ENCODE measurements at regions not wholly inside any gene's neighbourhood (a gene's known extent, or its start where the extent isn't known, plus 50 kb on each side); places are given as distances from the start of the nearest gene placed in this dataset.

- Histone ChIP-seq H3K18ac (ENCODE audit: low read length) (no peak overlapping the region), H3K23ac (ENCODE audit: low read length) (no peak overlapping the region), H3K9ac (ENCODE audit: low read length) (no peak overlapping the region), H2AFZ (ENCODE audit: insufficient read depth, low read length, poor library complexity) (no peak overlapping the region), H2BK5ac (ENCODE audit: low read depth, low read length, poor library complexity) (no peak overlapping the region), H4K12ac (ENCODE audit: low read depth, low read length) (no peak overlapping the region), H3K14ac (ENCODE audit: low read length) (no peak overlapping the region), H3K36me3 (ENCODE audit: control insufficient read depth in 1 of 2, insufficient read depth in 2 of 2, low read length in 2 of 2) (no peaks in the 10 kb centered on the region), H3K4ac (ENCODE audit: low read depth, low read length) (no peak overlapping the region), H3K27me3 (ENCODE audit: insufficient read depth, low read length) (no peaks in the 10 kb centered on the region), H4K8ac (ENCODE audit: low read depth, low read length) (no peak overlapping the region), H4K91ac (ENCODE audit: low read depth, low read length) (no peak overlapping the region), H3K4me1 (ENCODE audit: control insufficient read depth in 1 of 2, insufficient read depth in 2 of 2, low read length in 2 of 2) (no peaks in the 10 kb centered on the region), H3K4me2 (ENCODE audit: low read length) (no peak overlapping the region), H2BK120ac (ENCODE audit: insufficient read depth, low read length, poor library complexity) (no peak overlapping the region), H3K4me3 (ENCODE audit: low read depth, low read length) (no peak overlapping the region), H3K79me2 (ENCODE audit: control insufficient read depth, insufficient read depth, low read length, poor library complexity) (no peaks in the 10 kb centered on the region), H2AK5ac (ENCODE audit: low read length) (no peak overlapping the region), H3K79me1 (ENCODE audit: low read length) (no peaks in the 10 kb centered on the region), H3K9me3 (ENCODE audit: insufficient read depth, low read depth, low read length) (no peaks in the 10 kb centered on the region), H2BK12ac (ENCODE audit: low read length) (no peak overlapping the region), H3K27ac (ENCODE audit: low read depth, low read length) (no peak overlapping the region)
- DNase-seq, result no peak
- no CpG with 5 or more reads among the region's 5 CpGs for WGBS (ENCODE audit: extremely low coverage, insufficient coverage, insufficient read length)
Measured at GRCh38 chr4:38526412-38526811, 137.6 kb upstream of the KLF3 start.

GRCh38 chr4:38529189-38530115, 134.5 kb upstream of the KLF3 start:
- no peaks in the 10 kb centered on the region for H3K27me3 ChIP-seq (ENCODE audit: insufficient read depth, low read length)
- no peaks in the 10 kb centered on the region for H3K4me1 ChIP-seq (ENCODE audit: control insufficient read depth in 1 of 2, insufficient read depth in 2 of 2, low read length in 2 of 2)
- H2BK5ac ChIP-seq (ENCODE audit: low read depth, low read length, poor library complexity), result no peak overlapping the region
- H4K91ac ChIP-seq (ENCODE audit: low read depth, low read length), result no peak overlapping the region
- no peak overlapping the region for H3K4me2 ChIP-seq (ENCODE audit: low read length)
- DNase-seq, result peak; percentile 93
- no peak overlapping the region for H2AK5ac ChIP-seq (ENCODE audit: low read length)
- no peak overlapping the region for H3K18ac ChIP-seq (ENCODE audit: low read length)
- H3K79me1 ChIP-seq (ENCODE audit: low read length), result no peaks in the 10 kb centered on the region
- no CpG with 5 or more reads among the region's 15 CpGs for WGBS (ENCODE audit: extremely low coverage, insufficient coverage, insufficient read length)
- H4K8ac ChIP-seq (ENCODE audit: low read depth, low read length), result peak overlapping the region; percentile 3
- no peak overlapping the region for H3K4me3 ChIP-seq (ENCODE audit: low read depth, low read length)
- H3K36me3 ChIP-seq (ENCODE audit: control insufficient read depth in 1 of 2, insufficient read depth in 2 of 2, low read length in 2 of 2), result no peaks in the 10 kb centered on the region
- H3K23ac ChIP-seq (ENCODE audit: low read length), result no peak overlapping the region
- H3K4ac ChIP-seq (ENCODE audit: low read depth, low read length), result no peak overlapping the region
- no peaks in the 10 kb centered on the region for H3K9me3 ChIP-seq (ENCODE audit: insufficient read depth, low read depth, low read length)
- H3K14ac ChIP-seq (ENCODE audit: low read length), result no peak overlapping the region
- H3K9ac ChIP-seq (ENCODE audit: low read length), result no peak overlapping the region
- no peak overlapping the region for H4K12ac ChIP-seq (ENCODE audit: low read depth, low read length)
- H2BK120ac ChIP-seq (ENCODE audit: insufficient read depth, low read length, poor library complexity), result no peak overlapping the region
- H2AFZ ChIP-seq (ENCODE audit: insufficient read depth, low read length, poor library complexity), result no peak overlapping the region
- H3K79me2 ChIP-seq (ENCODE audit: control insufficient read depth, insufficient read depth, low read length, poor library complexity), result no peaks in the 10 kb centered on the region
- no peak overlapping the region for H2BK12ac ChIP-seq (ENCODE audit: low read length)
- H3K27ac ChIP-seq (ENCODE audit: low read depth, low read length), result no peak overlapping the region

- WGBS (ENCODE audit: extremely low coverage, insufficient coverage, insufficient read length), result no CpG with 5 or more reads among the region's 1 CpG
- H4K12ac ChIP-seq (ENCODE audit: low read depth, low read length), result no peak overlapping the region
- no peaks in the 10 kb centered on the region for H3K79me1 ChIP-seq (ENCODE audit: low read length)
- no peak overlapping the region for H2AFZ ChIP-seq (ENCODE audit: insufficient read depth, low read length, poor library complexity)
- H3K23ac ChIP-seq (ENCODE audit: low read length), result no peak overlapping the region
- H2BK12ac ChIP-seq (ENCODE audit: low read length), result no peak overlapping the region
- H3K4me3 ChIP-seq (ENCODE audit: low read depth, low read length), result no peak overlapping the region
- no peaks in the 10 kb centered on the region for H3K9me3 ChIP-seq (ENCODE audit: insufficient read depth, low read depth, low read length)
- no peak overlapping the region for H2BK120ac ChIP-seq (ENCODE audit: insufficient read depth, low read length, poor library complexity)
- no peak for DNase-seq
- H4K91ac ChIP-seq (ENCODE audit: low read depth, low read length), result no peak overlapping the region
- no peak overlapping the region for H4K8ac ChIP-seq (ENCODE audit: low read depth, low read length)
- no peak overlapping the region for H3K4ac ChIP-seq (ENCODE audit: low read depth, low read length)
- H3K36me3 ChIP-seq (ENCODE audit: control insufficient read depth in 1 of 2, insufficient read depth in 2 of 2, low read length in 2 of 2), result no peaks in the 10 kb centered on the region
- H3K4me2 ChIP-seq (ENCODE audit: low read length), result no peak overlapping the region
- no peak overlapping the region for H3K9ac ChIP-seq (ENCODE audit: low read length)
- H2AK5ac ChIP-seq (ENCODE audit: low read length), result no peak overlapping the region
- no peak overlapping the region for H2BK5ac ChIP-seq (ENCODE audit: low read depth, low read length, poor library complexity)
- H3K27me3 ChIP-seq (ENCODE audit: insufficient read depth, low read length), result no peaks in the 10 kb centered on the region
- no peak overlapping the region for H3K14ac ChIP-seq (ENCODE audit: low read length)
- H3K4me1 ChIP-seq (ENCODE audit: control insufficient read depth in 1 of 2, insufficient read depth in 2 of 2, low read length in 2 of 2), result no peaks in the 10 kb centered on the region
- H3K27ac ChIP-seq (ENCODE audit: low read depth, low read length), result no peak overlapping the region
- H3K79me2 ChIP-seq (ENCODE audit: control insufficient read depth, insufficient read depth, low read length, poor library complexity), result no peaks in the 10 kb centered on the region
- H3K18ac ChIP-seq (ENCODE audit: low read length), result no peak overlapping the region
Measured at GRCh38 chr4:38530486-38530885, 133.5 kb upstream of the KLF3 start.

- Histone ChIP-seq H2BK120ac (ENCODE audit: insufficient read depth, low read length, poor library complexity) (no peak overlapping the region), H3K27ac (ENCODE audit: low read depth, low read length) (no peak overlapping the region), H3K9me3 (ENCODE audit: insufficient read depth, low read depth, low read length) (no peaks in the 10 kb centered on the region), H3K9ac (ENCODE audit: low read length) (no peak overlapping the region), H3K27me3 (ENCODE audit: insufficient read depth, low read length) (no peaks in the 10 kb centered on the region), H4K8ac (ENCODE audit: low read depth, low read length) (no peak overlapping the region), H3K4ac (ENCODE audit: low read depth, low read length) (no peak overlapping the region), H3K18ac (ENCODE audit: low read length) (no peak overlapping the region), H3K4me2 (ENCODE audit: low read length) (no peak overlapping the region), H3K4me1 (ENCODE audit: control insufficient read depth in 1 of 2, insufficient read depth in 2 of 2, low read length in 2 of 2) (no peaks in the 10 kb centered on the region), H2AFZ (ENCODE audit: insufficient read depth, low read length, poor library complexity) (no peak overlapping the region), H4K12ac (ENCODE audit: low read depth, low read length) (no peak overlapping the region), H3K36me3 (ENCODE audit: control insufficient read depth in 1 of 2, insufficient read depth in 2 of 2, low read length in 2 of 2) (no peaks in the 10 kb centered on the region), H3K23ac (ENCODE audit: low read length) (no peak overlapping the region), H3K4me3 (ENCODE audit: low read depth, low read length) (no peak overlapping the region), H3K14ac (ENCODE audit: low read length) (no peak overlapping the region), H3K79me2 (ENCODE audit: control insufficient read depth, insufficient read depth, low read length, poor library complexity) (no peaks in the 10 kb centered on the region), H3K79me1 (ENCODE audit: low read length) (no peaks in the 10 kb centered on the region), H4K91ac (ENCODE audit: low read depth, low read length) (no peak overlapping the region), H2BK12ac (ENCODE audit: low read length) (no peak overlapping the region), H2AK5ac (ENCODE audit: low read length) (no peak overlapping the region), H2BK5ac (ENCODE audit: low read depth, low read length, poor library complexity) (no peak overlapping the region)
- no CpG with 5 or more reads among the region's 5 CpGs for WGBS (ENCODE audit: extremely low coverage, insufficient coverage, insufficient read length)
- no peak for DNase-seq
Measured at GRCh38 chr4:38531141-38531727, 132.8 kb upstream of the KLF3 start.
